Naive B cell (primary cell): ENCODE measurements at regions not wholly inside any gene's neighbourhood (a gene's known extent, or its start where the extent isn't known, plus 50 kb on each side); places are given as distances from the start of the nearest gene placed in this dataset.
A peak's percentile ranks its signal among the peaks of the same experiment; 100 is the strongest.
"Not testable (repeated sequence)": the region's sequence is repeated elsewhere in the genome, so short reads cannot be mapped to it uniquely, and the experiment has no call there.

Experiments
- ATAC-seq, 2 donors: fragments of 150-1000 bp; cut with Tn5 transposase; 2 replicates each; pipeline ENCODE4 v1.10.0; 2021; ENCODE audit warnings: low read depth in 2 of 2, mild to moderate bottlenecking in 2 of 2, moderate library complexity in 2 of 2
- DNase-seq: peaks from one replicate; pipeline ENCODE4 v3.0.0; 2022
- H3K27ac Mint-ChIP-seq, 6 donors: one replicate each; pipeline ENCODE4 v1.8.0; 2020 to 2022; ENCODE audit warnings: mild to moderate bottlenecking in 6 of 6, mixed read lengths in 6 of 6, moderate library complexity in 5 of 6, inconsistent platforms in 2 of 6
- H3K27me3 Mint-ChIP-seq, 3 donors: one replicate each; pipeline ENCODE4 v1.8.0; 2021 to 2022; ENCODE audit warnings: mixed read lengths in 3 of 3, mild to moderate bottlenecking in 1 of 3
- H3K36me3 Mint-ChIP-seq, 2 donors: one replicate each; pipeline ENCODE4 v1.8.0; 2020 to 2022; ENCODE audit warnings: mixed read lengths in 2 of 2, inconsistent platforms in 1 of 2, mild to moderate bottlenecking in 1 of 2
- H3K4me1 Mint-ChIP-seq, 3 donors: one replicate each; pipeline ENCODE4 v1.8.0; 2020 to 2022; ENCODE audit warnings: mixed read lengths in 3 of 3, inconsistent platforms in 1 of 3, mild to moderate bottlenecking in 1 of 3, moderate library complexity in 1 of 3
- H3K4me3 Mint-ChIP-seq, 8 donors: one replicate each; pipeline ENCODE4 v1.8.0; 2020 to 2022; ENCODE audit warnings: mild to moderate bottlenecking in 8 of 8, mixed read lengths in 8 of 8, moderate library complexity in 8 of 8, inconsistent platforms in 2 of 8
- H3K9me3 Mint-ChIP-seq, 7 donors: one replicate each; pipeline ENCODE4 v1.8.0; 2020 to 2022; ENCODE audit warnings: mixed read lengths in 7 of 7, mild to moderate bottlenecking in 5 of 7, inconsistent platforms in 2 of 7, moderate library complexity in 1 of 7

DNA sequence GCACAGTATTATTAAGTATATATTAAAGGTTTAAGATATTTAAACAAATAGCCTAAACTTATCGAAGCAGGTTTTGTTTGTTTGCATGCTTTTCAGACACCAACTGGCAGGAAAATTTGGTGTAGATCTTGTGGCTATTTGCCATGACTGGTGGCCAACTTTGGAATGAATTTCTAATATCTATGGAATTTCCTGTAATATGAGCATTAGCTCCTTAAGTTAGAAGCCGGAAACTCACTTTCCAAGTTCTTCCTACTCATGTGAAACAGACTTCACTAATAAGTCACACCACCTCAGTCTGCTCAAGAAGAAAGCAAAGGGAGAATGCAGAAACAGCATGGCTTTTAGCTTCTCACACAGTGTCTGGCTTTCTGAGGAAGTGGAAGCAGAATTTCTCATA is 563.9 kb downstream of the GRXCR1 start:
- Mint-ChIP-seq H3K27ac (no peak overlapping the region), H3K36me3 (no peaks in the 10 kb centered on the region), H3K27me3 (no peaks in the 10 kb centered on the region), H3K9me3 (no peaks in the 10 kb centered on the region), H3K4me3 (no peak overlapping the region), H3K4me1 (no peaks in the 10 kb centered on the region)
- ATAC-seq (no peak), DNase-seq (no peak)

DNA sequence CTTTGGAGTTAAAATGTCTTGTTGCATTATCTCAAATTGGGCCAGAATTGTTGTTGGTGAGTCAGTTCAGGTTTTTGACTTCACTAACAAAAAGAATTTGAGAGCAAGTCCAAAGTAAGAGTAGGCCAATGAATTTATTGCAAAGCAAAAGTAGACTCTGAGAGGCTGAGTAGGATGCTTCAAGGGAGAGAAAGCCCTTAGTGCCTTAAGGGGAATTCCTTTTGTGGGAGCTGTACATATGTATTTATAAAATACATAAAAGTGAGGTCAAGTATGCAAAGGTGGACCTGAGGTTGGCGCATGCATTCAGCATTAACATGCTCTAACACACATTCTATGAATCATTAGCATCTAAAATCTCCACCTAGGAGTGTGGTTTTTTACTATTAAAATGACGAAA is 565.4 kb downstream of the GRXCR1 start:
- Mint-ChIP-seq H3K4me1 (no peaks in the 10 kb centered on the region), H3K4me3 (no peak overlapping the region), H3K9me3 (no peaks in the 10 kb centered on the region), H3K27ac (peak overlapping the region in 1 of 6 donors; percentile 15), H3K27me3 (no peaks in the 10 kb centered on the region), H3K36me3 (no peaks in the 10 kb centered on the region)
- DNase-seq (no peak), ATAC-seq (no peak)

DNA sequence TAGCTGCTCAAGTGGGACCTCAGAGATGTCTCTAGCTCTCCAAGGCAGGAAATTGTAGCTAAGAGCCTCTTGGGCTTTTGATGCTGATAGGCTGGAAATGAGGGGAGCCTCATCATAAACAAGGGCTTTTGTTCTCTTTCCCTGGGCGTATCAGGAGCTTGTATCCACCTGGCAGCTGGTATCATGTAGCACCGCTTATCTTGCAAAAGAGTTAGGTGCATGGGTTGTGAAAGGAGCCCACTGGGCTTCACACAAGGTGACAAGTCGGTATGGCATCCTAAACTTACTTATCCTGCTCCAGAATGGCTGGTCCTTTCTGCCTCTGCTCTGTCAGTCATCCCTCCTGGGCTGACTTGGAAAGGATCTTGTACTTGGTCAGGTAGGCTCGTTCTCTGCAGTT is 565.8 kb downstream of the GRXCR1 start:
- DNase-seq (no peak), ATAC-seq (no peak)
- Mint-ChIP-seq H3K4me3 (no peak overlapping the region), H3K36me3 (no peaks in the 10 kb centered on the region), H3K9me3 (peaks cover 0 to under 1% (median 0%) of the 10 kb centered on the region in 7 donors), H3K27me3 (no peaks in the 10 kb centered on the region), H3K27ac (no peak overlapping the region), H3K4me1 (no peaks in the 10 kb centered on the region)

DNA sequence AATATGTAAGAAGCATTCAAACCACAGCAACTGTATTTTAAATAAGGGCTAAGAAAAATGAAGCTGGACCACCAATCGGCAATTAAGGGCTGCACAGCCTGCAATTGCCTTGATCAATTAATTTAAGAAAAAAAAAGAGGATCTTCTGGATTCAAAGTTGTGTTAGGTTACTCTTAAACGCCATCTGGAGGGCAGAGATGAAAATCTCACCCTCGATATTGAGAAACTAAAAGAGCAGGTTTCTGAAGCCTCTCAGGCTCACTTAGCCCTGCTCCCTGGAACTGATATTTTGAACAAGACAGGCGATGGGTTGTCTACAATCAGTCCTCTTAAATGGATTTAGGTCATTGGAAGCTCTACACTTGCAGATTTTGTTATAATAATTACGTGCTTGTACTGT is 579.4 kb downstream of the GRXCR1 start:
- DNase-seq (no peak), ATAC-seq (no peak)
- H3K4me3 Mint-ChIP-seq = no peak overlapping the region
- peaks cover 21 to 59% (median 30%) of the 10 kb centered on the region in 7 donors for H3K9me3 Mint-ChIP-seq
- no peaks in the 10 kb centered on the region for H3K27me3 Mint-ChIP-seq
- H3K27ac Mint-ChIP-seq = no peak overlapping the region
- H3K36me3 Mint-ChIP-seq = peaks cover 0 to 10% of the 10 kb centered on the region in 2 donors
- peaks cover 0 to 5% (median 0%) of the 10 kb centered on the region in 3 donors for H3K4me1 Mint-ChIP-seq

DNA sequence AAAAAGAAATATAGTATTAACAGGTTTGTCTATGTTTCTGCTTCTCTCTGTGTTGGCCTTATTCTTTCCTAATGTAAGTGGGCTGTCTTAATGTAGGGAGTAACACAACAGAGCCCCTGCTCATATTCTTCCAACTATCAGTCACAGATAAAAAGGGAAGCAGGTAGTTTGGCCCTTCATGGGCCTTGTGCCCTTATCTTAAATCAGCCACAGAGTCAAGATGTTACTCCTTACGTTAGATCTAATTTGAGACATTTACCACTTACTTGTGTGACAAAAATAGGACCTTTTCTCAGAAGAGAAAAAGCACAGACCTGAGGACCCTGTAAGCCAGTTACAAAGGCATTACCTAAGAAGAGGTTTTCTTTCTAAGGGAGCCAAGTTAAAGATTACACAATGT is 589.0 kb downstream of the GRXCR1 start:
- no peak overlapping the region for H3K4me3 Mint-ChIP-seq
- H3K27me3 Mint-ChIP-seq = no peaks in the 10 kb centered on the region
- no peak for ATAC-seq
- H3K9me3 Mint-ChIP-seq = peaks cover 0 to 11% (median 2%) of the 10 kb centered on the region in 7 donors
- no peak overlapping the region for H3K27ac Mint-ChIP-seq
- H3K4me1 Mint-ChIP-seq = no peaks in the 10 kb centered on the region
- no peak for DNase-seq
- peaks cover 0 to 7% of the 10 kb centered on the region in 2 donors for H3K36me3 Mint-ChIP-seq

DNA sequence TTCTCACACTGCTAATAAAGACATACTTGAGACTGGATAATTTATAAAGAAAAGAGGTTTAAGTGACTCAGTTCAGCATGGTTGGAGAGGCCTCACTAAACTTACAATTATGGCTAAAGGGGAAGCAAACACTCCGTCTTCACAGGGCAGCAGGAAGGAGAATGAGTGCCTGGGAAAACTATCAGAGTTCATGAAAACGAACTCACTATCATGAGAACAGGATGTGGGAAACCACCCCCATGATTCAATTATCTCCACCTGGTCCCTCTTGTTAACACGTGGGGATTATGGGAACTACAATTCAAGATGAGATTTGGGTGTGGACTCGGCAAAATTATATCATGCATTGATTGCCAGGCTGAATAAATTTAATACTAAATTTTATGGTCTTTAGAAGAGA is 592.7 kb downstream of the GRXCR1 start:
- H3K27me3 Mint-ChIP-seq = no peaks in the 10 kb centered on the region
- peaks cover 0 to 9% (median 4%) of the 10 kb centered on the region in 7 donors for H3K9me3 Mint-ChIP-seq
- ATAC-seq (no peak), DNase-seq (no peak)
- H3K4me3 Mint-ChIP-seq = no peak overlapping the region
- no peak overlapping the region for H3K27ac Mint-ChIP-seq
- H3K4me1 Mint-ChIP-seq = no peaks in the 10 kb centered on the region
- H3K36me3 Mint-ChIP-seq = no peaks in the 10 kb centered on the region

DNA sequence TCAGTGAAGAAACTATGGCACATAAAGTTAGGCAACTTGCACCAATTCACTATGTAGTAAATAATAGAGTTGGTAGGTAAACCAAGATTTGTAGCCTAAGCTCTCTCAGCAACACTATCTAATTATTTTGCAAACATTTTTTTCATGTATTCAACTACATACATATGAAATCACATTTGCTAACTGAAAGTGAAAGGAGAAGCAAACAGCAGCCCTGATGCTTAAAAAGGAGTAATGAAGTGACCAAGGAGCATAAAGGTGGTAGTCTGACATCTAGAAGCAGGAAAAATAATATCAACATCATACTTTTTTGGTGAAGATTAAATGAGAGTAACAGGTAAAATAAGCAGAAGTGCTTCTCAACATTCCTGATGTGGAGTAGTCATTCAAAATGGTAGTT is 603.7 kb downstream of the GRXCR1 start:
- no peak for DNase-seq
- Mint-ChIP-seq H3K27me3 (no peaks in the 10 kb centered on the region), H3K4me3 (peak overlapping the region in 2 of 8 donors; percentile 3 to 14), H3K9me3 (no peaks in the 10 kb centered on the region), H3K36me3 (no peaks in the 10 kb centered on the region), H3K4me1 (peaks cover 5 to 6% (median 5%) of the 10 kb centered on the region in 3 donors), H3K27ac (no peak overlapping the region)
- ATAC-seq = no peak

DNA sequence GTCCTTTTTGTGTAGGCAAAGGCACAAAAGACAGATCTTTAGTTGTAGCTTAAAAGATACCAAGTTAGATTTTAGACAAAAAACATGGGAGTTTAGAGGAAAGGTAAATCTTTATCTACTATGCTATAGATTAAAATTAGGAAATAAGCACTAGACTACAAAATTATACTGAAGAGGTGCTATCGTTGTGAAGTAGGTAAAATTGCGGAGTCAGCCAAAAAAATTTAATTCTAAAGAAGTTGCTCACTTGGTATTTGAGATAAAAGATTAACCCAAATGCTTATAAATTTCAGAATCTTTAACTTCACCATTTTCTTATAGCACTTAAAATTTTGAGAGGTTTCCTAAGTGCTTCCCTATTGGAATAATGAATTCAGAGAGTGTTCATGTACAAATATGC is 604.1 kb downstream of the GRXCR1 start:
- no peak for ATAC-seq
- Mint-ChIP-seq H3K27me3 (no peaks in the 10 kb centered on the region), H3K36me3 (no peaks in the 10 kb centered on the region), H3K9me3 (no peaks in the 10 kb centered on the region), H3K4me1 (peaks cover 5 to 6% (median 5%) of the 10 kb centered on the region in 3 donors), H3K27ac (no peak overlapping the region), H3K4me3 (peak overlapping the region in 1 of 8 donors; percentile 14)
- no peak for DNase-seq

DNA sequence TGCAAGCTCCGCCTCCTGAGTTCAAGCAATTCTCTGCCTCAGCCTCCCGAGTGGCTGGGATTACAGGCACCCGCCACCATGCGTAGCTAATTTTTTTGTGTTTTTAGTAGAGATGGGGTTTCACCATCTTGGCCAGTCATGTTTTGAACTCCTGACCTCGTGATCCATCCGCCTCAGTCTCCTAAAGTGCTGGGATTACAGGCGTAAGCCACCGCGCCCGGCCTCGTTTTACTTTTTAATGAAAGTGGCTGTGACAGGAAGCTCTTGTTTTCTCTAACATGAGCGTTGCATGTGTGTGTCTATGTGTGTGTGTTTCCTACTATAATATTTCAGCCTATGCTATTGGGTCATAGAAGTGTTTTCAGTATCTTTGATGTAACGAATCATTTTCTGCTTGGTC is 613.3 kb downstream of the GRXCR1 start:
- H3K4me3 Mint-ChIP-seq, H3K4me1 Mint-ChIP-seq, DNase-seq, H3K27ac Mint-ChIP-seq, ATAC-seq, H3K36me3 Mint-ChIP-seq, H3K27me3 Mint-ChIP-seq: not testable (repeated sequence)
- peaks cover 0 to 21% (median 4%) of the 10 kb centered on the region in 7 donors for H3K9me3 Mint-ChIP-seq

DNA sequence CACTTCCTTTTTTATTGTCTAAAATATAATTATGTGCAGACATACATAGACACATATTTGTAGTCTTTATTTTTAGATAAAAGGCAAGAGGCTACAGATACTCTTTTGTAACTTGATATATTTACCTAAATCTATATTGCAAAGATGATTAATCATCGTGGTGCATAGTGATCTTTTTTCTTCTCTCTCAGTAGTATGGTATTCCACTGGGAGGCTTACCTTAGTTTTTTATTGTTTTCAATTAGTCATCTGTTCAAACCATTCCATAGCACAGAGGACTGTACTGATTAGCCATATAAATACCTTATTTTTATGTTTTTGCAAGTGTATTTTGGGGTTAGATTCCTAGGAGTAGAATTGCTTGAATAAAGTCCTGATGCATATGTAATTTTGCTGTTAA is 619.7 kb downstream of the GRXCR1 start:
- H3K27me3 Mint-ChIP-seq = no peaks in the 10 kb centered on the region
- no peak for DNase-seq
- H3K4me1 Mint-ChIP-seq = peaks cover 0 to 7% (median 0%) of the 10 kb centered on the region in 3 donors
- H3K36me3 Mint-ChIP-seq = peaks cover 0 to 4% of the 10 kb centered on the region in 2 donors
- no peak overlapping the region for H3K4me3 Mint-ChIP-seq
- no peak overlapping the region for H3K27ac Mint-ChIP-seq
- peaks cover 2 to 25% (median 8%) of the 10 kb centered on the region in 7 donors for H3K9me3 Mint-ChIP-seq
- ATAC-seq = no peak

DNA sequence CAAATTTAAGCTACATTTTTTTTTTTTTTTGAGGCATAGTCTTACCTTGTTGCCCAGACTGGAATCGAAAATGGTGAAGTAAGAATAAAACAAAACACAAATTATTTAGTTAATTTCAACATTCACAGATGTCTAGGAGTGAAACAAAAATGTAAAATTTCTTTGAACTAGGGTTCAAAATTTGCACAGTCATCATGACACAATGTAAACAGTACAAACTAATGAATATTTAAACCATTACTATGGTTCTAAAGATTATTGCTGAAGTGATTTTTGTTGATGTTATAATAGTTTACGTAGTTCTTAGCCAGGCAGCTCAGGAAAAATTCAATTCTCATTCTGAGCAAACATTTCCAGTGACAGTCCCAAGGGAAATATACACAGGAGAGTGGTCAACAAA is 633.1 kb downstream of the GRXCR1 start:
- ATAC-seq (no peak), DNase-seq (no peak)
- peaks cover 0 to 4% (median 2%) of the 10 kb centered on the region in 7 donors for H3K9me3 Mint-ChIP-seq
- no peak overlapping the region for H3K4me3 Mint-ChIP-seq
- H3K27me3 Mint-ChIP-seq = no peaks in the 10 kb centered on the region
- no peaks in the 10 kb centered on the region for H3K36me3 Mint-ChIP-seq
- H3K4me1 Mint-ChIP-seq = no peaks in the 10 kb centered on the region
- no peak overlapping the region for H3K27ac Mint-ChIP-seq

DNA sequence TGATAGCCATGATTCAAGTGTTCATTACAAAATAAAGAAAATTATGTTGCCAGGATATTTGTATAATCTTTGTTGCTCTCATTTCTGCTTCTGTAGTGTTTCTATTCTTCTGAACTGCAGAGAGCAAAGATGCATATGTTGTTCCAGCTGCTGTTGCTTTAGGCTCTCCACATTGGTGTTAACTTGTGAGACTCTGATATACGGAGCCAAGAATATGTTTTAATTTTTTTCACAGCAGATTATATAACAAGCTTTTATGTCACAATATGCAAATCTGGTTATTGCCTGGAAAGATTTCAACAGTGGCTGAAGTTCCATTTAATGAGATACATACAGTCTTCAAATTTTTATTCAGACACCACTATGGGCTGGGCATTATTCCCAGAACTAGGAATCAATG is 655.0 kb downstream of the GRXCR1 start:
- Mint-ChIP-seq H3K9me3 (peaks cover 0 to 15% (median 6%) of the 10 kb centered on the region in 7 donors), H3K4me3 (no peak overlapping the region), H3K36me3 (peaks cover 5% of the 10 kb centered on the region in 2 donors), H3K27me3 (no peaks in the 10 kb centered on the region), H3K4me1 (no peaks in the 10 kb centered on the region), H3K27ac (no peak overlapping the region)
- no peak for DNase-seq
- no peak for ATAC-seq

DNA sequence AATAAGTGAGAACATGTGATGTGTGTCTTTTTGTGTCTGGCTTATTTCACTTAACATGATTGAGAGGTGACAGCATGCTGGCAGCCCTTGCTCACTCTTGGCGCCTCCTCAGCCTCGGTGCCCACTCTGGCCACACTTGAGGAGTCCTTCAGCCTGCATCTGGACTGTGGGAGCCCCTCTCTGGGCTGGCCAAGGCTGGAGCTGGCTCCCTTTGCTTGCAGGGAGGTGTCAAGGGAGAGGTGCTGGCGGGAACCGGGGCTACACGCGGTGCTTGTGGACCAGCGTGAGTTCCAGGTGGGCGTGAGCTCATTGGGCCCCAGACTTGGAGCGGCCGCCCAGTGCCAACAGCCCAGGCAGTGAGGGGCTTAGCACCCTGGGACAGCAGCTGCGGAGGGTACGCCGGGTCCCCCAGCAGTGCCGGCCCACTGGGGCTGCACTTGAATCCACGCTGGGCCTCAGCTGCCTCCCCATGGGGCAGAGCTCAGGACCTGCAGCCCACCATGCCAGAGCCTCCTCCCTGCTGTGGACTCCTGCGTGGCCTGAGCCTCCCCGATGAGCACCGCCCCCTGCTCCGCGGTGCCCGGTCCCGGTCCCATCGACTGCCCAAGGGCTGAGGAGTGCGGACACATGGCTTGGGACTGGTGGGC is 658.6 kb downstream of the GRXCR1 start:
- Mint-ChIP-seq H3K27ac (no peak overlapping the region), H3K4me3 (no peak overlapping the region), H3K36me3 (peaks cover 5 to 13% of the 10 kb centered on the region in 2 donors), H3K27me3 (no peaks in the 10 kb centered on the region), H3K9me3 (peaks cover 5 to 45% (median 25%) of the 10 kb centered on the region in 7 donors), H3K4me1 (peaks cover 0 to 4% (median 0%) of the 10 kb centered on the region in 3 donors)
- ATAC-seq (no peak), DNase-seq (no peak)

DNA sequence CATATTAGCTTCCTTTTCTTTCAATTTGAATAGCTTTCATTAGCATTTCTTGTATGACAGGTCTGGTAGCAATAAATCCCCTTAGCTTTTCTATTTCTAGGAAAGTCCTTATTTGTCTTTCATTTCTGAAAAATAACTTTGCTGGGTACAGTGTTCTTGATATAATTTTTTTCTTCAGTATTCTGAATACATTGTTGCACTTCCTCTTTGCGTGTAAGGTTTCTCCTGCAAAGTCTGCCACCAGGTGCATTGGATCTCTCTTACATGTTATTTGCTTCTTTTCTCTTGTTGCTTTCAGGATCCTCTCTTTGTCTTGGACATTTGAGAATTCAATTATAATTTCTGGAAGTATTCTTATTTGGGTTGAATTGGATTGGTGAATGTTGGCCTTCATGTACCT is 663.7 kb downstream of the GRXCR1 start:
- Mint-ChIP-seq H3K36me3 (peaks cover 5 to 13% of the 10 kb centered on the region in 2 donors), H3K4me1 (peaks cover 4 to 30% (median 8%) of the 10 kb centered on the region in 3 donors), H3K9me3 (peaks cover 5 to 52% (median 25%) of the 10 kb centered on the region in 7 donors), H3K27ac (peak overlapping the region in 1 of 6 donors; percentile 7), H3K4me3 (peak overlapping the region in 1 of 8 donors; percentile 26), H3K27me3 (no peaks in the 10 kb centered on the region)
- DNase-seq (no peak), ATAC-seq (peak; percentile 69 to 75)
